ENCODE measurements at regions not wholly inside any gene's neighbourhood (a gene's known extent, or its start where the extent isn't known, plus 50 kb on each side); places are given as distances from the start of the nearest gene placed in this dataset.

DNA sequence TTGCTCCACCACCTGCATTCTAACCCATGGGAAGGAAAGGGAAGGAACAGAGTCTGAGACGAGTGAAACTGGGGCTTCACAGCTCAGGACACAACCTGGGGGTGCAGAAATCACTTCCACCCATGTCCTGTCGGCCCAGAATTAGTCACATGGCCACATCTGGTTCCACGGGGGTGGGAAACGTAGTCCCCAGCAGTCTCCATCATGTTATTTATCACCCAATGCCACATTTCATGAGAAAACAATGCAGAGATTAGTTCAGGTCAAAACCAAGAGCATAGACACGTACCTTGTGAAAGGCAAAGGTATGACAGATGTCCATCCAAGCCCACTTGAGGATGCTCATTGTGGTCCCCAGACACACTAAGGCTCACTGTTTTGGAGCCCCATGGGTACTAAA lies 125.1 kb downstream of the MED10 start:
- TF ChIP-seq, protein P1, sequence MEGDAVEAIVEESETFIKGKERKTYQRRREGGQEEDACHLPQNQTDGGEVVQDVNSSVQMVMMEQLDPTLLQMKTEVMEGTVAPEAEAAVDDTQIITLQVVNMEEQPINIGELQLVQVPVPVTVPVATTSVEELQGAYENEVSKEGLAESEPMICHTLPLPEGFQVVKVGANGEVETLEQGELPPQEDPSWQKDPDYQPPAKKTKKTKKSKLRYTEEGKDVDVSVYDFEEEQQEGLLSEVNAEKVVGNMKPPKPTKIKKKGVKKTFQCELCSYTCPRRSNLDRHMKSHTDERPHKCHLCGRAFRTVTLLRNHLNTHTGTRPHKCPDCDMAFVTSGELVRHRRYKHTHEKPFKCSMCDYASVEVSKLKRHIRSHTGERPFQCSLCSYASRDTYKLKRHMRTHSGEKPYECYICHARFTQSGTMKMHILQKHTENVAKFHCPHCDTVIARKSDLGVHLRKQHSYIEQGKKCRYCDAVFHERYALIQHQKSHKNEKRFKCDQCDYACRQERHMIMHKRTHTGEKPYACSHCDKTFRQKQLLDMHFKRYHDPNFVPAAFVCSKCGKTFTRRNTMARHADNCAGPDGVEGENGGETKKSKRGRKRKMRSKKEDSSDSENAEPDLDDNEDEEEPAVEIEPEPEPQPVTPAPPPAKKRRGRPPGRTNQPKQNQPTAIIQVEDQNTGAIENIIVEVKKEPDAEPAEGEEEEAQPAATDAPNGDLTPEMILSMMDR (IDR thresholded peaks at IDR 0.05): no peak
- Histone ChIP-seq H3K27me3 (no peaks in the 10 kb centered on the region), H3K36me3 (no peaks in the 10 kb centered on the region), H3K4me3 (no peak overlapping the region), H3K4me1 (no peaks in the 10 kb centered on the region), H3K9me3 (no peaks in the 10 kb centered on the region), H3K27ac (no peak overlapping the region)
- DNase-seq (no peak), ATAC-seq (no peak)
- WGBS (ENCODE audit: insufficient coverage, low coverage, low lambda C conversion rate, missing lambda C conversion rate): 64% methylated on average over 4 of the region's 5 CpGs
- intact Hi-C loops (cut with DNase I): no loop called here

DNA sequence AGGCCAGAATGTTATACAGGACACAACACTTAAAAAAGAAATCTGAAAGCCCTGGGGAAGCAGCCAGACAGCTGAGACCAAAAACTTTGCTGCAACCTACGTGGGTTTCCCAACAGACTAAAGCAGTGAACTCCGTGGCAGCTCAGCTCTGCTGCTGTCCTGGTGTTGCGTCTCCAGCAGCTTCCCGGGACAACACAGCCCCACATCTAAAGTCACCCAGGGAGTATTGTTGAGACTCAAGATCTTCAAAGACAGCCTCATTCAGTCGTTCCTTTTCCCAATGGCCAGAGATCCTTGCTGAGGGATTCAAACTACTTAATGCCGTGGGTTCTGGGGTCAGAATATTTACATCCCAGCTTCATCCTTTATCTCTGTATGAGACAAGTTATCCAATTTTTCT lies 125.8 kb downstream of the MED10 start:
- DNase-seq (no peak), ATAC-seq (no peak)
- 54% methylated on average over 2 of the region's 6 CpGs for WGBS (ENCODE audit: insufficient coverage, low coverage, low lambda C conversion rate, missing lambda C conversion rate)
- Histone ChIP-seq H3K36me3 (no peaks in the 10 kb centered on the region), H3K27ac (no peak overlapping the region), H3K9me3 (no peaks in the 10 kb centered on the region), H3K27me3 (no peaks in the 10 kb centered on the region), H3K4me1 (no peaks in the 10 kb centered on the region), H3K4me3 (no peak overlapping the region)
- TF ChIP-seq, protein P1 (IDR thresholded peaks at IDR 0.05): no peak
- TF ChIP-seq POLR2A (IDR thresholded peaks at IDR 0.05): no peak
- intact Hi-C loops (cut with DNase I): no loop called here

DNA sequence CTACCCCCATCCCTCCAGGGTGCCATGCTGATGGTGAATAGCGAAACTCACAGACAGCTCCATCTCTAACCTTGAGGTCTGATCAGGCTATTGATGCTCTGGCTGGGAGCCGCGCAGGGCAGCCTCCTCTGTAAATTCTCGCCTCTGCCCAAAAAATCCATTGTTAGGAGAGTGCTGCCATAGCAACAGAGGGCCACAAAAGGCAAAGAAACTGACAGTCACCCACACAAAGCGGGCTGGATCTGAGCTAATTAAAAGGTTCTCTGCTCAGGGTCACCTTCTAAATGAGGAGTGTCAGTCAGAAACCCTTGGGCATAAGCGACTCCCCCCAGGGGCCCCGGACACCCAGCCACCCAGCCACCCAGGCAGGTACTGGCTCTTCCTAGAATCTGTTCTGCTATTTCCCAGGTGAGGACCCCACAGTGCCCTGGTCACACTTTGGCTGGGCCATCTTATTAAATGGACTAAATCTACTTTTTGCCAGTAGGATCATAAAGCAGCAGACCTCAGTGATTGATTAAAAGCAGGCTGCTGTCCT lies 126.7 kb downstream of the MED10 start:
- Histone ChIP-seq H3K4me3 (no peak overlapping the region), H3K27ac (no peak overlapping the region), H3K9me3 (no peaks in the 10 kb centered on the region), H3K27me3 (no peaks in the 10 kb centered on the region), H3K4me1 (no peaks in the 10 kb centered on the region), H3K36me3 (no peaks in the 10 kb centered on the region)
- intact Hi-C loops (cut with DNase I): no loop called here
- 61% methylated on average over 4 of the region's 7 CpGs for WGBS (ENCODE audit: insufficient coverage, low coverage, low lambda C conversion rate, missing lambda C conversion rate)
- DNase-seq (no peak), ATAC-seq (no peak)
- no peak for TF ChIP-seq POLR2A (IDR thresholded peaks at IDR 0.05)
- TF ChIP-seq, protein P1 (IDR thresholded peaks at IDR 0.05): no peak

DNA sequence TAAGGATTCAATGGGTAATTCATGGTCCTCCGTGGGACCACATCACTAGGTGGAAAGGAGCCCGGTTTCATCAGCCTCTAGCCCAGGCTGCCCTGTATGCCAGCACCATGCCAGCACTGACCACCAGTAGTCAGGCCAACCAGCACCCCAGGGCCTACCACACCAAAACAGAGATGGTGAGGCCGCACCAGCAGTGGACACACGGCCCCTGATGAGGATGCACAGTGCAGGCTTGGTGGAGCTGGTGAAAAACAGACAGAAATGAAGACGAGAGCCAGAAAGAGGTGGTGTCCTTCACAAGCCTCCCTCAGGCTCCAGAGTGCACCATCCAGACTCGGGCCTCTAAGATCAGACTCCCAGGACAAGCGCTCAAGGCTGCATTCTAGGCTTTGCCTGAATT lies 128.2 kb downstream of the MED10 start:
- no peak for ATAC-seq
- H3K36me3 ChIP-seq: no peaks in the 10 kb centered on the region
- TF ChIP-seq, protein P1 (IDR thresholded peaks at IDR 0.05): no peak
- no peak for TF ChIP-seq POLR2A (IDR thresholded peaks at IDR 0.05)
- intact Hi-C loops (cut with DNase I): no loop called here
- H3K27me3 ChIP-seq: no peaks in the 10 kb centered on the region
- WGBS (ENCODE audit: insufficient coverage, low coverage, low lambda C conversion rate, missing lambda C conversion rate): no CpG with 5 or more reads among the region's 7 CpGs
- H3K9me3 ChIP-seq: no peaks in the 10 kb centered on the region
- DNase-seq: no peak
- no peaks in the 10 kb centered on the region for H3K4me1 ChIP-seq
- H3K27ac ChIP-seq: no peak overlapping the region
- H3K4me3 ChIP-seq: no peak overlapping the region

DNA sequence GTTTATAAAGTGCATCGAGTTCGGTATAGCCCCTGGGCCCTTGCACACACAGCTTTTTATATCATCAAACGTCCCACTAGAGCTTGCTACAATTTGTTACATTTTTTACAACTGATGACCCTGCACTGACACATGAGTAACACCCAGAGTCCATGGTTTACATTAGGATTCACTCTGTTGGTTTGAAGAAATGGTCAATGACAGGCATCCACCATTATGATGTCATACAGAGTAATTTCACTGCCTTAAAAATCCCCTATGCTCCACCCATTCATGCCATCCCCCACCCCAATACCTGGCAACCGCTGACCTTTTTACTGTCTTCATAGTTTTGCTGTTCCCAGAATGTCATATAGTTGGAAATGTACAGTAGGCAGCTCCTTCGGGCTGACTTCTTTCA lies 130.2 kb downstream of the MED10 start:
- no peak for ATAC-seq
- no peak for DNase-seq
- no peaks in the 10 kb centered on the region for H3K9me3 ChIP-seq

More for the DNA sequence above, 130.2 kb downstream of the MED10 start:
- Histone ChIP-seq H3K4me3 (no peak overlapping the region), H3K4me1 (no peaks in the 10 kb centered on the region), H3K27ac (no peak overlapping the region), H3K27me3 (no peaks in the 10 kb centered on the region), H3K36me3 (no peaks in the 10 kb centered on the region)
- intact Hi-C loops (cut with DNase I): no loop called here
- 70% methylated on average over 5 of the region's 5 CpGs for WGBS (ENCODE audit: insufficient coverage, low coverage, low lambda C conversion rate, missing lambda C conversion rate)
- no peak for TF ChIP-seq POLR2A (IDR thresholded peaks at IDR 0.05)
- TF ChIP-seq, protein P1 (IDR thresholded peaks at IDR 0.05): no peak
